OCI-LY1 (cell line): ENCODE measurements at regions not wholly inside any gene's neighbourhood (a gene's known extent, or its start where the extent isn't known, plus 50 kb on each side); places are given as distances from the start of the nearest gene placed in this dataset.

Experiments used
- CTCF ChIP-seq: fragments of 200-600 bp; sonication (generic), shearing (Covaris generic); IDR thresholded peaks from 2 replicates; pipeline ENCODE4 v1.5.1; 2017; ENCODE audit warnings: mild to moderate bottlenecking, antibody characterized with exemption, low read length, moderate library complexity, mixed read lengths
- EZH2 ChIP-seq: fragments of 200-600 bp; sonication (generic), shearing (Covaris generic); IDR thresholded peaks from 2 replicates; pipeline ENCODE4 v1.8.0; 2017; ENCODE audit warnings: borderline replicate concordance, mixed run types, mild to moderate bottlenecking, antibody characterized with exemption, low read length, moderate library complexity, mixed read lengths

GRCh38 chr11:95567685-95568084 lies 221.9 kb downstream of the FAM76B start:
- TF ChIP-seq CTCF (no peak), EZH2 (no peak)
